Keratinocyte (primary cell): ENCODE measurements at regions not wholly inside any gene's neighbourhood (a gene's known extent, or its start where the extent isn't known, plus 50 kb on each side); places are given as distances from the start of the nearest gene placed in this dataset.

Source experiments
- DNase-seq: peaks from one replicate; pipeline ENCODE4 v3.0.0-alpha.2; 2011; ENCODE audit warnings: low read depth, missing footprints, low spot score
- FAIRE-seq: peaks from 2 replicates; lab custom pipeline; 2011; peaks lifted over from hg19 to GRCh38; lab: Jason Lieb, UNC
- H2AFZ ChIP-seq: 2 replicates; pipeline ENCODE4 v1.6.0; 2012; ENCODE audit warnings: low read length, control low read depth, inconsistent platforms; ENCODE audit not compliant: control insufficient read depth
- H3K27ac ChIP-seq: 2 replicates; pipeline ENCODE4 v1.5.1; 2011; ENCODE audit warnings: low read length; ENCODE audit not compliant: control insufficient read depth, insufficient read depth
- H3K27me3 ChIP-seq: 3 replicates; pipeline ENCODE4 v1.6.0; 2011; ENCODE audit warnings: low read length; ENCODE audit not compliant: control insufficient read depth, insufficient read depth; ENCODE audit errors: extremely low read depth
- H3K36me3 ChIP-seq, 2 experiments: 2 replicates in 1 of 2; 3 replicates in 1 of 2; pipeline ENCODE4 v1.5.1; 2011; ENCODE audit warnings: low read length in 2 of 2, mild to moderate bottlenecking in 1 of 2; ENCODE audit not compliant: control insufficient read depth in 2 of 2, insufficient read depth in 2 of 2; ENCODE audit errors: extremely low read depth in 1 of 2
- H3K4me1 ChIP-seq: 3 replicates; pipeline ENCODE4 v1.5.1; 2011; ENCODE audit warnings: low read length; ENCODE audit not compliant: control insufficient read depth, insufficient read depth; ENCODE audit errors: extremely low read depth
- H3K4me2 ChIP-seq: 3 replicates; pipeline ENCODE4 v1.6.0; 2011; ENCODE audit warnings: low read depth, low read length; ENCODE audit not compliant: control insufficient read depth, insufficient read depth; ENCODE audit errors: extremely low read depth
- H3K4me3 ChIP-seq, 3 experiments: fragments of 200-600 bp in 1 of 3; sonication (generic) in 1 of 3; 2 replicates in 2 of 3; 3 replicates in 1 of 3; pipeline ENCODE4 v1.5.1; 2011 to 2016; ENCODE audit warnings: low read length in 3 of 3, mild to moderate bottlenecking in 3 of 3, control low read depth in 2 of 3, inconsistent platforms in 1 of 3, low read depth in 1 of 3, mixed read lengths in 1 of 3, mixed run types in 1 of 3, moderate library complexity in 1 of 3; ENCODE audit not compliant: control insufficient read depth in 2 of 3, insufficient read depth in 2 of 3; ENCODE audit errors: extremely low read depth in 1 of 3
- H3K79me2 ChIP-seq: 2 replicates; pipeline ENCODE4 v1.6.0; 2012; ENCODE audit warnings: low read length; ENCODE audit not compliant: control insufficient read depth, insufficient read depth
- H3K9ac ChIP-seq: 3 replicates; pipeline ENCODE4 v1.6.0; 2011; ENCODE audit warnings: low read length; ENCODE audit not compliant: control insufficient read depth, insufficient read depth; ENCODE audit errors: extremely low read depth
- H3K9me1 ChIP-seq: 3 replicates; pipeline ENCODE4 v1.6.0; 2011; ENCODE audit warnings: low read length; ENCODE audit not compliant: control insufficient read depth, insufficient read depth; ENCODE audit errors: extremely low read depth
- H3K9me3 ChIP-seq: 2 replicates; pipeline ENCODE4 v1.5.1; 2012; ENCODE audit warnings: low read depth, low read length; ENCODE audit not compliant: control insufficient read depth
- H4K20me1 ChIP-seq: 3 replicates; pipeline ENCODE4 v1.6.0; 2011; ENCODE audit warnings: low read length; ENCODE audit not compliant: control insufficient read depth, insufficient read depth; ENCODE audit errors: extremely low read depth
- EZH2 ChIP-seq: IDR thresholded peaks from one replicate; pipeline ENCODE4 v1.6.1; 2012; ENCODE audit warnings: inconsistent platforms, mild to moderate bottlenecking, low read length, moderate library complexity
- dilution Hi-C: fragments of 300-500 bp; cut with MboI; formaldehyde crosslinking; loops from one replicate; pipeline ENCODE4 v1.7.0; 2020; ENCODE audit warnings: low sequenced_read_pairs; ENCODE audit not compliant: extremely low pct_ligation_motif_present
- TF ChIP-seq, protein P1 (sequence below), 3 experiments: IDR thresholded peaks in 1 of 3; conservative IDR thresholded peaks in 1 of 3; optimal IDR thresholded peaks in 1 of 3; 2 replicates in 2 of 3; 3 replicates in 1 of 3; pipeline versions ENCODE3 to v1.5.1; 2011; ENCODE audit warnings: low read length in 3 of 3, mild to moderate bottlenecking in 3 of 3, moderate library complexity in 2 of 3, control low read depth in 1 of 3, inconsistent platforms in 1 of 3; ENCODE audit not compliant: insufficient read depth in 2 of 3; ENCODE audit errors: extremely low read depth in 1 of 3

DNA sequence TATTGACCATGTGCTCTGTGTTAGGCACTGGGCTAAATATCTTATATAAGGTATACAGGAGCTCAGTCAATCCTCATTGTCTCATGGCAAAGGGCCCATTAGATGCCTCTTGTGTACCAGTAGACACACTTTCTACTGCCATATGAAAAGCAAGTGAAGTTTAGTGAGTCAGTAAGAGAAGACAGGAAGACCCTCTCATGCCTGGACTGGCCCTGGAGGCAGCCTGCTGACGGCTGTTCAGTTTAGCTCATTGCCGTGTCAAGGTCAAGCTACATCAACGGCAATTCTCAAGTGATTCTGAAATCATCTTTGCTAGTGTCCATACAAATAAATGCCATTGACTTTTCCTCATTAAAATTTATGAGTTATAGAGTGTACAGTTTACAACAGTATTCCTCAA, 237.9 kb downstream of the IRX1 start:
- no peak for DNase-seq
- H3K36me3 ChIP-seq = no peaks in the 10 kb centered on the region
- H3K9me3 ChIP-seq = no peaks in the 10 kb centered on the region
- H3K4me2 ChIP-seq = no peak overlapping the region
- H3K27me3 ChIP-seq = no peaks in the 10 kb centered on the region
- TF ChIP-seq EZH2 = no peak
- TF ChIP-seq, protein P1, sequence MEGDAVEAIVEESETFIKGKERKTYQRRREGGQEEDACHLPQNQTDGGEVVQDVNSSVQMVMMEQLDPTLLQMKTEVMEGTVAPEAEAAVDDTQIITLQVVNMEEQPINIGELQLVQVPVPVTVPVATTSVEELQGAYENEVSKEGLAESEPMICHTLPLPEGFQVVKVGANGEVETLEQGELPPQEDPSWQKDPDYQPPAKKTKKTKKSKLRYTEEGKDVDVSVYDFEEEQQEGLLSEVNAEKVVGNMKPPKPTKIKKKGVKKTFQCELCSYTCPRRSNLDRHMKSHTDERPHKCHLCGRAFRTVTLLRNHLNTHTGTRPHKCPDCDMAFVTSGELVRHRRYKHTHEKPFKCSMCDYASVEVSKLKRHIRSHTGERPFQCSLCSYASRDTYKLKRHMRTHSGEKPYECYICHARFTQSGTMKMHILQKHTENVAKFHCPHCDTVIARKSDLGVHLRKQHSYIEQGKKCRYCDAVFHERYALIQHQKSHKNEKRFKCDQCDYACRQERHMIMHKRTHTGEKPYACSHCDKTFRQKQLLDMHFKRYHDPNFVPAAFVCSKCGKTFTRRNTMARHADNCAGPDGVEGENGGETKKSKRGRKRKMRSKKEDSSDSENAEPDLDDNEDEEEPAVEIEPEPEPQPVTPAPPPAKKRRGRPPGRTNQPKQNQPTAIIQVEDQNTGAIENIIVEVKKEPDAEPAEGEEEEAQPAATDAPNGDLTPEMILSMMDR (optimal IDR thresholded peaks at IDR 0.05 in 1 of 3, IDR thresholded peaks at IDR 0.05 in 1 of 3, conservative IDR thresholded peaks at IDR 0.05 in 1 of 3; ENCODE audit: extremely low read depth in 1 of 3, insufficient read depth in 2 of 3, low read length in 3 of 3) = no peak
- no peaks in the 10 kb centered on the region for H3K79me2 ChIP-seq
- H4K20me1 ChIP-seq = no peaks in the 10 kb centered on the region
- no peak overlapping the region for H3K9ac ChIP-seq
- dilution Hi-C loops = no loop called here
- no peaks in the 10 kb centered on the region for H3K9me1 ChIP-seq
- H3K4me1 ChIP-seq = peaks cover 8% of the 10 kb centered on the region
- H3K27ac ChIP-seq = no peak overlapping the region
- no peak overlapping the region for H2AFZ ChIP-seq
- no peak overlapping the region for H3K4me3 ChIP-seq
- FAIRE-seq = no peak

DNA sequence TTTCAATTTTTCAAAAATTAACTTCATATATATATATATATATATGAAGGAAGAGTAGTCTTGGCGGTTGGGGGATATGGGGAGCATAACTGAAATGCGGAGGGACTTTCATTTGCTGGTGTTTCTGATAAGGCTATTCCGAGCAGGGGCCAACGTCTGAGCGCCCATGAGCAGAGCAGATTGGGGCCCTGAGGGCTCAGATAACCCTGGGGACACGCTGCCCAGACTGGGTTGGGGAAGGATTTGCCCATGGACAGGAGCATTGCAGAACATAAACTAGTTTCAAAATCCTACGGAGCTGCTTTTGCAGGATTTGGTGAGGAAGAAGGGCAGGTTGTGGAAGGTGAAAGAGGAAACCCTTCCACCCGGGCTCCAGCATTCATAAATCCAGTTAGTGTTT, 240.2 kb downstream of the IRX1 start:
- H3K4me2 ChIP-seq = no peak overlapping the region
- no peaks in the 10 kb centered on the region for H3K27me3 ChIP-seq
- H4K20me1 ChIP-seq = no peaks in the 10 kb centered on the region
- dilution Hi-C loops = no loop called here
- H3K9me3 ChIP-seq = no peaks in the 10 kb centered on the region
- no peak for FAIRE-seq
- H3K4me3 ChIP-seq = no peak overlapping the region
- H3K4me1 ChIP-seq = peaks cover 8% of the 10 kb centered on the region
- no peak overlapping the region for H3K27ac ChIP-seq
- no peaks in the 10 kb centered on the region for H3K36me3 ChIP-seq
- H3K79me2 ChIP-seq = no peaks in the 10 kb centered on the region
- H3K9ac ChIP-seq = no peak overlapping the region
- TF ChIP-seq EZH2 = no peak
- TF ChIP-seq, protein P1 (optimal IDR thresholded peaks at IDR 0.05 in 1 of 3, IDR thresholded peaks at IDR 0.05 in 1 of 3, conservative IDR thresholded peaks at IDR 0.05 in 1 of 3; ENCODE audit: extremely low read depth in 1 of 3, insufficient read depth in 2 of 3, low read length in 3 of 3) = no peak
- DNase-seq = no peak
- H2AFZ ChIP-seq = peak overlapping the region; percentile 30
- H3K9me1 ChIP-seq = no peaks in the 10 kb centered on the region
